ENCODE measurements at regions not wholly inside any gene's neighbourhood (a gene's known extent, or its start where the extent isn't known, plus 50 kb on each side); places are given as distances from the start of the nearest gene placed in this dataset.

DNA sequence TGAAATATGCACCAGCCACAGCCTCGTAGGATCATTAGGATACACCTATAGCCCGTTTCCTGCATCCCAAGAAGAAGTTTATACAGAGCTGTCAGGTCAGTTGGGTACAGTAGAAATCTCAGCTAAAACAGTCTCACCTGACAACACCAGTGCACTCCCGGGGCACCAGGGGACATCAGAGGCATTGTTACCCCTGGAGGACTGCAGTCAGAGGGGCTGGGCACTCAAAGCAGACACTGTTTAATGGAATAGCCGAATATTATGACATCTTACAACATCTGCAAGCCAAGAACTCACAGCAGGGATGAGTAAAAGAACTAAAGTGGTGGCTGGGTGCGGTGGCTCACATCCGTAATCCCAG is 93.0 kb upstream of the ID2 start:
- Mint-ChIP-seq H3K27me3 (ENCODE audit: unreplicated experiment) (peaks cover 4% of the 10 kb centered on the region), H3K4me3 (ENCODE audit: unreplicated experiment) (no peak overlapping the region), H3K9me3 (ENCODE audit: unreplicated experiment) (peaks cover 7% of the 10 kb centered on the region), H3K36me3 (ENCODE audit: unreplicated experiment) (no peaks in the 10 kb centered on the region), H3K27ac (ENCODE audit: unreplicated experiment) (no peak overlapping the region), H3K4me1 (ENCODE audit: low read depth, unreplicated experiment) (no peaks in the 10 kb centered on the region)
- DNase-seq: no peak
- TF ChIP-seq, protein P1, sequence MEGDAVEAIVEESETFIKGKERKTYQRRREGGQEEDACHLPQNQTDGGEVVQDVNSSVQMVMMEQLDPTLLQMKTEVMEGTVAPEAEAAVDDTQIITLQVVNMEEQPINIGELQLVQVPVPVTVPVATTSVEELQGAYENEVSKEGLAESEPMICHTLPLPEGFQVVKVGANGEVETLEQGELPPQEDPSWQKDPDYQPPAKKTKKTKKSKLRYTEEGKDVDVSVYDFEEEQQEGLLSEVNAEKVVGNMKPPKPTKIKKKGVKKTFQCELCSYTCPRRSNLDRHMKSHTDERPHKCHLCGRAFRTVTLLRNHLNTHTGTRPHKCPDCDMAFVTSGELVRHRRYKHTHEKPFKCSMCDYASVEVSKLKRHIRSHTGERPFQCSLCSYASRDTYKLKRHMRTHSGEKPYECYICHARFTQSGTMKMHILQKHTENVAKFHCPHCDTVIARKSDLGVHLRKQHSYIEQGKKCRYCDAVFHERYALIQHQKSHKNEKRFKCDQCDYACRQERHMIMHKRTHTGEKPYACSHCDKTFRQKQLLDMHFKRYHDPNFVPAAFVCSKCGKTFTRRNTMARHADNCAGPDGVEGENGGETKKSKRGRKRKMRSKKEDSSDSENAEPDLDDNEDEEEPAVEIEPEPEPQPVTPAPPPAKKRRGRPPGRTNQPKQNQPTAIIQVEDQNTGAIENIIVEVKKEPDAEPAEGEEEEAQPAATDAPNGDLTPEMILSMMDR (IDR thresholded peaks at IDR 0.05; ENCODE audit: partially characterized antibody, unreplicated experiment): no peak

DNA sequence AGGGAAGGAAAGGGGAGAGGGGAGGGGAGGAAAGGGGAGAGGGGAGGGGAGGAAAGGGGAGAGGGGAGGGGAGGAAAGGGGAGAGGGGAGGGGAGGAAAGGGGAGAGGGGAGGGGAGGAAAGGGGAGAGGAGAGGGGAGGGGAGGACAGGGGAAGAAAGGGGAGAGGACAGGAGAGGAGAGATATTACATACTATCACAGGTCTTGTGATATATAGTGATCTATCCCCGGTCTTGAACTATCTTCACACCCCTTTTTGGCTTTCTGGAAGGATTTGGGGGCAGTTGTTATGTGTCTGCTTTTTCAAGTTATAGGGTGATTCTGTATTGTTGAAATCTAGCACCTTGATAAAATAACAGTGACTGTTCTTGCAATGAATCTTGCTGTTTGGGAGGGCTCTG is 92.1 kb upstream of the ID2 start:
- no peaks in the 10 kb centered on the region for H3K36me3 Mint-ChIP-seq (ENCODE audit: unreplicated experiment)
- no peaks in the 10 kb centered on the region for H3K4me1 Mint-ChIP-seq (ENCODE audit: low read depth, unreplicated experiment)
- TF ChIP-seq, protein P1 (IDR thresholded peaks at IDR 0.05; ENCODE audit: partially characterized antibody, unreplicated experiment): no peak
- H3K27me3 Mint-ChIP-seq (ENCODE audit: unreplicated experiment): peaks cover 2% of the 10 kb centered on the region
- H3K27ac Mint-ChIP-seq (ENCODE audit: unreplicated experiment): no peak overlapping the region
- DNase-seq: no peak
- peaks cover 6% of the 10 kb centered on the region for H3K9me3 Mint-ChIP-seq (ENCODE audit: unreplicated experiment)
- H3K4me3 Mint-ChIP-seq (ENCODE audit: unreplicated experiment): no peak overlapping the region

DNA sequence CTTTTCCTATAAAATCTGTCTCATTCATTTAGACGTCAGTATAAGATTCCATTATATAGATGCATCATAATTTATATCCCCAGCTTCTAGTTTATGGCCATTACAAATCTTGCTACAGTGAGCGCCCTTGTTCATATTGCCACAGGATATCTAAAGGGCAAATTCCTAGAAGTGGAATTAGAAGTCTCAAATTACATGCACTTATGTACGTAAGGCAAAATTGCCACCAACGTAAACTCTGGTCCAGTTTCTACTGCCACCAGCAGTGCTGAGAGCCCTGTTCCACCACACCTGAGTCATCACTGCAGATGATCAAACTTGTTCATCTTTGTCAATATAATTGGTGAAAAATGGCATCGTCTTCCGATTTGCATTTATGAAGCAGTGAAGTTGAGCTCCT is 90.9 kb upstream of the ID2 start:
- no peak for DNase-seq
- Mint-ChIP-seq H3K9me3 (ENCODE audit: unreplicated experiment) (peaks cover 6% of the 10 kb centered on the region), H3K36me3 (ENCODE audit: unreplicated experiment) (no peaks in the 10 kb centered on the region), H3K4me3 (ENCODE audit: unreplicated experiment) (no peak overlapping the region), H3K27ac (ENCODE audit: unreplicated experiment) (no peak overlapping the region), H3K27me3 (ENCODE audit: unreplicated experiment) (peaks cover 4% of the 10 kb centered on the region), H3K4me1 (ENCODE audit: low read depth, unreplicated experiment) (no peaks in the 10 kb centered on the region)
- TF ChIP-seq, protein P1 (IDR thresholded peaks at IDR 0.05; ENCODE audit: partially characterized antibody, unreplicated experiment): no peak

DNA sequence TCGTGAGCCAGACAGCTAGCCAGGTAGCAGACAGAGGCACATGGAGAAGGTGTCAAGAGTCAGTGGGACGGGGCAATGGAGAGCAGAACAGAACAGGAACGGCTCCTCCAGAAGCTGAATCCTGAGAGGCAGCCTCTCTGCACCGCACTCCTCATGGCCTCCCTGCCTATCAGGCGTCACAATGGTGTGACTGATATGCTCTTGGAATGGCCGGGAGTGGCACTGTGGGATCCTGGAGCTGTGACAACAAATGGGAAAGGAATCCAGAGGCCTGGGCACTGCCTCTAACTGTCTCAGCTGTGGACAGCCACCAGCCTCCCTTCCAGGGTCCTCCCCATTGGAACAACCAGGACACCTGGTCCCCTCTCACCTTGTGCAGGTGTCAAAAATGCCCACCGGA is 89.1 kb upstream of the ID2 start:
- Mint-ChIP-seq H3K36me3 (ENCODE audit: unreplicated experiment) (no peaks in the 10 kb centered on the region), H3K27me3 (ENCODE audit: unreplicated experiment) (peaks cover 7% of the 10 kb centered on the region), H3K4me1 (ENCODE audit: low read depth, unreplicated experiment) (peaks cover 5% of the 10 kb centered on the region), H3K4me3 (ENCODE audit: unreplicated experiment) (no peak overlapping the region), H3K27ac (ENCODE audit: unreplicated experiment) (no peak overlapping the region), H3K9me3 (ENCODE audit: unreplicated experiment) (peaks cover 6% of the 10 kb centered on the region)
- DNase-seq: no peak
- TF ChIP-seq, protein P1 (IDR thresholded peaks at IDR 0.05; ENCODE audit: partially characterized antibody, unreplicated experiment): no peak

DNA sequence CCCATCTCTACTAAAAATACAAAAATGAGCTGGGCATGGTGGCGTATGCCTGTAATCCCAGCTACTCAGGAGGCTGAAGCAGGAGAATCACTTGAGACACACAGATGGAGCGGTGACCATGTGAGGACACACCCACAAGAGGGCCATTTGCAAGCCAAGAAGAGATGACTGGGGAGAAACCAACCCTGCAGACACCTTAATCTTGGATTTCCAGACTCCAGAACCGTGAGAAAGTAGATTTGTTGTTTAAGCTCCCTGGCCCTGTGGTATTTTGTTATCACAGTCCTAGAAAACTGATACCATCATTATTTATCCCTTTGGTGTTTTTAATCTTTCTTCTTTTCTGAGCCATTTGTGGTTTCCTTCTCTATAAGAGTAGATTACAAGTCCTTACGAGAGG is 88.6 kb upstream of the ID2 start:
- no peaks in the 10 kb centered on the region for H3K36me3 Mint-ChIP-seq (ENCODE audit: unreplicated experiment)
- peaks cover 7% of the 10 kb centered on the region for H3K4me1 Mint-ChIP-seq (ENCODE audit: low read depth, unreplicated experiment)
- H3K27me3 Mint-ChIP-seq (ENCODE audit: unreplicated experiment): peaks cover 7% of the 10 kb centered on the region
- DNase-seq: no peak
- H3K9me3 Mint-ChIP-seq (ENCODE audit: unreplicated experiment): peaks cover 8% of the 10 kb centered on the region
- no peak overlapping the region for H3K27ac Mint-ChIP-seq (ENCODE audit: unreplicated experiment)
- TF ChIP-seq, protein P1 (IDR thresholded peaks at IDR 0.05; ENCODE audit: partially characterized antibody, unreplicated experiment): no peak
- H3K4me3 Mint-ChIP-seq (ENCODE audit: unreplicated experiment): no peak overlapping the region
